GM19463 (cell line): ENCODE measurements at regions not wholly inside any gene's neighbourhood (a gene's known extent, or its start where the extent isn't known, plus 50 kb on each side); places are given as distances from the start of the nearest gene placed in this dataset.

ENCODE experiments used
- ATAC-seq: cut with Tn5 transposase; IDR thresholded peaks from one replicate; pipeline ENCODE4 v1.9.1; 2021; ENCODE audit warnings: mild to moderate bottlenecking, moderate library complexity; ENCODE audit not compliant: unreplicated experiment

GRCh38 chr9:99573085-99573484 lies 248.6 kb upstream of the NR4A3 start:
- ATAC-seq, result no peak

- ATAC-seq, result no peak
These were observed 247.8 kb upstream of the NR4A3 start for GRCh38 chr9:99573886-99574285.

GRCh38 chr9:99576002-99576401 lies 245.7 kb upstream of the NR4A3 start:
- ATAC-seq, result no peak

GRCh38 chr9:99576876-99577275 lies 244.8 kb upstream of the NR4A3 start:
- ATAC-seq, result no peak

GRCh38 chr9:99577351-99577750 lies 244.3 kb upstream of the NR4A3 start:
- no peak for ATAC-seq

- ATAC-seq, result no peak
These were observed 243.0 kb upstream of the NR4A3 start for GRCh38 chr9:99578666-99579065.

- no peak for ATAC-seq
These were observed 241.7 kb upstream of the NR4A3 start for GRCh38 chr9:99579964-99580363.

- peak; percentile 48 for ATAC-seq
These were observed 238.9 kb upstream of the NR4A3 start for GRCh38 chr9:99582814-99583213.

- no peak for ATAC-seq
These were observed 233.4 kb upstream of the NR4A3 start for GRCh38 chr9:99588299-99588698.

- no peak for ATAC-seq
These were observed 232.9 kb upstream of the NR4A3 start for GRCh38 chr9:99588747-99589146.

GRCh38 chr9:99590410-99590809 lies 231.3 kb upstream of the NR4A3 start:
- ATAC-seq, result no peak

- no peak for ATAC-seq
These were observed 230.8 kb upstream of the NR4A3 start for GRCh38 chr9:99590840-99591239.

- ATAC-seq, result no peak
These were observed 229.9 kb upstream of the NR4A3 start for GRCh38 chr9:99591770-99592169.

GRCh38 chr9:99592834-99593574 lies 228.7 kb upstream of the NR4A3 start:
- ATAC-seq, result peak; percentile 34

GRCh38 chr9:99593610-99594009 lies 228.1 kb upstream of the NR4A3 start:
- no peak for ATAC-seq

GRCh38 chr9:99594056-99594780 lies 227.5 kb upstream of the NR4A3 start:
- no peak for ATAC-seq

- peak; percentile 67 for ATAC-seq
These were observed 225.9 kb upstream of the NR4A3 start for GRCh38 chr9:99595796-99596195.

GRCh38 chr9:99601571-99602111 lies 220.0 kb upstream of the NR4A3 start:
- no peak for ATAC-seq

- ATAC-seq, result no peak
These were observed 218.8 kb upstream of the NR4A3 start for GRCh38 chr9:99602854-99603253.

GRCh38 chr9:99605016-99605743 lies 216.5 kb upstream of the NR4A3 start:
- ATAC-seq, result no peak

GRCh38 chr9:99606296-99606695 lies 215.4 kb upstream of the NR4A3 start:
- no peak for ATAC-seq

GRCh38 chr9:99606957-99607356 lies 214.7 kb upstream of the NR4A3 start:
- no peak for ATAC-seq
